A673 (cell line): ENCODE measurements at regions not wholly inside any gene's neighbourhood (a gene's known extent, or its start where the extent isn't known, plus 50 kb on each side); places are given as distances from the start of the nearest gene placed in this dataset.

Source experiments
- BruUV-seq: library from RNA; stranded (reverse); fragments of 400-500 nt; replicated peaks from 2 replicates; lab custom pipeline; 2021; lab: Mats Ljungman, UMichigan
- CTCF ChIA-PET: fragments of 300-600 bp; sonication (Branson Sonifier 250); formaldehyde crosslinking; loops from one replicate; lab custom pipeline; 2022; ENCODE audit warnings: antibody characterized with exemption; lab: Charles Lee
- POLR2A ChIA-PET: fragments of 300-600 bp; sonication (Branson Sonifier 250); formaldehyde crosslinking; loops from one replicate; lab custom pipeline; 2022; ENCODE audit warnings: antibody characterized with exemption; ENCODE audit not compliant: low non-redundant PET; lab: Charles Lee
- DNase-seq: peaks from one replicate; pipeline ENCODE4 v3.0.0-alpha.2; 2015; ENCODE audit warnings: low spot score
- H3K27ac ChIP-seq: fragments of 200-600 bp; sonication (generic); 2 replicates; pipeline ENCODE4 v1.5.1; 2016; ENCODE audit warnings: mixed run types, low read depth, mild to moderate bottlenecking, mixed read lengths, antibody characterized with exemption, low read length; ENCODE audit not compliant: poor library complexity, severe bottlenecking
- H3K27me3 ChIP-seq: fragments of 200-600 bp; sonication (generic); replicated peaks from 2 replicates; pipeline ENCODE4 v1.6.1; 2017; ENCODE audit warnings: mixed run types, low read depth, mild to moderate bottlenecking, mixed read lengths, antibody characterized with exemption, low read length; ENCODE audit not compliant: insufficient read depth, poor library complexity
- H3K36me3 ChIP-seq: fragments of 200-600 bp; sonication (generic); 2 replicates; pipeline ENCODE4 v1.6.1; 2016; ENCODE audit warnings: mixed run types, mild to moderate bottlenecking, mixed read lengths, antibody characterized with exemption, low read length; ENCODE audit not compliant: insufficient read depth, poor library complexity, severe bottlenecking
- H3K4me1 ChIP-seq: fragments of 200-600 bp; sonication (generic); 2 replicates; pipeline ENCODE4 v1.6.1; 2017; ENCODE audit warnings: mixed run types, mild to moderate bottlenecking, mixed read lengths, antibody characterized with exemption, low read length; ENCODE audit not compliant: insufficient read depth, poor library complexity, severe bottlenecking
- H3K4me3 ChIP-seq: fragments of 200-600 bp; sonication (generic); 2 replicates; pipeline ENCODE4 v1.5.1; 2016; ENCODE audit warnings: low read depth, mixed run types, mild to moderate bottlenecking, mixed read lengths, low read length; ENCODE audit not compliant: poor library complexity, severe bottlenecking
- H3K9me3 ChIP-seq: fragments of 200-600 bp; sonication (generic); 2 replicates; pipeline ENCODE4 v1.6.1; 2016; ENCODE audit warnings: mixed run types, low read depth, mild to moderate bottlenecking, mixed read lengths, antibody characterized with exemption, low read length; ENCODE audit not compliant: poor library complexity, severe bottlenecking
- CTCF ChIP-seq: fragments of 300-800, 200-600 bp; sonication (generic); conservative IDR thresholded peaks from 2 replicates; pipeline ENCODE4 v1.5.1; 2017; ENCODE audit warnings: low read depth, mild to moderate bottlenecking, antibody characterized with exemption, low read length, moderate library complexity, mixed read lengths
- EZH2 ChIP-seq: fragments of 200-600 bp; sonication (generic); IDR thresholded peaks from 2 replicates; pipeline ENCODE4 v1.6.1; 2017; ENCODE audit warnings: borderline replicate concordance, low read depth, mild to moderate bottlenecking, mixed read lengths, antibody characterized with exemption, low read length; ENCODE audit not compliant: poor library complexity, severe bottlenecking
- intact Hi-C: fragments of 100-400 bp; cut with micrococcal nuclease; formaldehyde crosslinking; loops from one replicate; pipeline ENCODE4 v1.10.0; 2022; ENCODE audit not compliant: unreplicated experiment

DNA sequence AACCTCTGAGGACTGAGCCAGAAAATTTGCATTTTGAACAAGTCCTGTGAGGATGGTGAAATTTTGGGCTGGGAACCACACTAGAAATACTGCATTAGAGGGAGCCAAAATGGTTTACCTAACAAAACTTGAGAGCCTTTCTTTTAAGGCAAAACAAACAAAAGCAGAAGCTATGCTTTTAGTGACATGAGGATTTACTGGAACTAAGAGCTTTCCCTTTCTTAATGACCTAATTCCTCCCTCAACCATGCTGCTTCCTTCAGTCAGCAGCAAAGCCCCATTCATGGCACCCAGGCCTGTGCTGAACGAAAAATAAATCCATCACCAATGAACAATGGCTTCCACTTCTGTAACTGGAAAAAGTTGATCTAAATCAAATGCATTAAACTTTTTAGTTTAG lies 974.3 kb downstream of the HACE1 start:
- ChIA-PET POLR2A (no interaction called here), CTCF (no interaction called here)
- Histone ChIP-seq H3K27me3 (no peaks in the 10 kb centered on the region), H3K36me3 (no peaks in the 10 kb centered on the region), H3K4me3 (no peak overlapping the region), H3K4me1 (peaks cover 3% of the 10 kb centered on the region), H3K9me3 (no peaks in the 10 kb centered on the region), H3K27ac (no peak overlapping the region)
- intact Hi-C loops: no loop called here
- BruUV-seq: no TSS peak
- no peak for TF ChIP-seq EZH2
- no peak for TF ChIP-seq CTCF
- DNase-seq: no peak

- Histone ChIP-seq H3K36me3 (no peaks in the 10 kb centered on the region), H3K27me3 (no peaks in the 10 kb centered on the region), H3K4me1 (no peaks in the 10 kb centered on the region), H3K27ac (no peak overlapping the region), H3K9me3 (peaks cover 10% of the 10 kb centered on the region), H3K4me3 (no peak overlapping the region)
- ChIA-PET CTCF (no interaction called here), POLR2A (no interaction called here)
- intact Hi-C loops: no loop called here
- TF ChIP-seq CTCF: no peak
- TF ChIP-seq EZH2: no peak
- BruUV-seq: no TSS peak
- no peak for DNase-seq
Measured at GRCh38 chr6:103879800-103880199, 979.9 kb downstream of the HACE1 start.

DNA sequence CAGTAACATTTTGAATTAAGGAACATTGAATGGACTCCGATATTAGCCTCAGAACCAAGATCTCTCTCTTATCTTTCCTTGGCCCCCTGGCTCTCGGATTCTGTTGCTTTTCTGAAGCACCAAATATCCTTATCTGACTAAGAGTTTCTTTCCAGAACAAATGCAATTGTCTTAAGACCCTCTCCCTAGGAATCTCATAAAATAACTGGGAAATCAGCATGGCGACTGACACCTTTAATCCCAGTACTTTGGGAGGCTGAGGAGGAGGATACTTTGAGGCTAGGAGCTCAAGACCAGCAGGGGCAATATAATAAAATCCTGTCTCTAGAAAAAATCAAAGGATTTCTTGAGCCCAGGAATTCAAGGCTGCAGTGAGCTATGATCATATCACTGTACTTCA lies 984.5 kb downstream of the HACE1 start:
- peaks cover 8% of the 10 kb centered on the region for H3K9me3 ChIP-seq
- CTCF ChIA-PET: no interaction called here
- no TSS peak for BruUV-seq
- H3K27me3 ChIP-seq: no peaks in the 10 kb centered on the region
- H3K27ac ChIP-seq: no peak overlapping the region
- POLR2A ChIA-PET: no interaction called here
- H3K4me1 ChIP-seq: peaks cover 37% of the 10 kb centered on the region
- H3K4me3 ChIP-seq: no peak overlapping the region
- H3K36me3 ChIP-seq: no peaks in the 10 kb centered on the region
- intact Hi-C loops: no loop called here
- no peak for DNase-seq
- TF ChIP-seq CTCF (no peak), EZH2 (no peak)
